Kidney (tissue), 13 donors: ENCODE measurements at regions not wholly inside any gene's neighbourhood (a gene's known extent, or its start where the extent isn't known, plus 50 kb on each side); places are given as distances from the start of the nearest gene placed in this dataset.
A peak's percentile ranks its signal among the peaks of the same experiment; 100 is the strongest.

Source experiments
- DNase-seq, 5 donors: peaks; one replicate each; pipeline ENCODE4 v3.0.0-alpha.2; 2013 to 2020
- FAIRE-seq: peaks from 2 replicates; lab custom pipeline; 2012; peaks lifted over from hg19 to GRCh38; lab: Jason Lieb, UNC
- H3K27ac ChIP-seq, 2 donors: one replicate each; pipeline ENCODE4 v1.7.0; 2013; ENCODE audit warnings: low read depth in 2 of 2, low read length in 2 of 2, inconsistent platforms in 1 of 2
- H3K27me3 ChIP-seq: one replicate; pipeline ENCODE4 v1.7.1; 2013; ENCODE audit warnings: low read length, inconsistent platforms; ENCODE audit not compliant: control insufficient read depth, insufficient read depth
- H3K36me3 ChIP-seq, 3 donors: one replicate each; pipeline versions ENCODE4 v1.7.0 to v1.7.1; 2013; ENCODE audit warnings: low read length in 3 of 3, control low read depth in 1 of 3, inconsistent platforms in 1 of 3; ENCODE audit not compliant: insufficient read depth in 3 of 3, control insufficient read depth in 2 of 3
- H3K4me1 ChIP-seq, 3 donors: one replicate each; pipeline versions ENCODE4 v1.7.0 to v1.7.1; 2013; ENCODE audit warnings: low read length in 3 of 3, inconsistent platforms in 1 of 3, low read depth in 1 of 3; ENCODE audit not compliant: control insufficient read depth in 2 of 3, insufficient read depth in 2 of 3
- H3K4me3 ChIP-seq, 3 donors: one replicate each; pipeline versions ENCODE4 v1.7.0 to v1.8.1; 2013; ENCODE audit warnings: low read length in 3 of 3, control low read depth in 1 of 3, inconsistent platforms in 1 of 3
- H3K9ac ChIP-seq, 3 donors: one replicate each; pipeline versions ENCODE4 v1.7.0 to v1.7.1; 2013; ENCODE audit warnings: low read length in 3 of 3, control low read depth in 1 of 3, inconsistent platforms in 1 of 3
- H3K9me3 ChIP-seq, 3 donors: one replicate each; pipeline versions ENCODE4 v1.7.0 to v1.7.1; 2013; ENCODE audit warnings: low read length in 3 of 3, control low read depth in 1 of 3, inconsistent platforms in 1 of 3; ENCODE audit not compliant: control insufficient read depth in 2 of 3, insufficient read depth in 1 of 3
- CTCF ChIP-seq: IDR thresholded peaks from 3 replicates; pipeline ENCODE4 v1.5.1; 2012; ENCODE audit warnings: mild to moderate bottlenecking, moderate library complexity, borderline replicate concordance; ENCODE audit not compliant: insufficient read depth; ENCODE audit errors: extremely low read depth
- intact Hi-C: fragments of 100-400 bp; cut with DNase I; formaldehyde crosslinking; loops from one replicate; pipeline ENCODE4 v1.11.1; 2022
- donor health status: control.
- donor health status: control.
- donor health status: control.
- donor health status: control.
- donor health status: control.
- donor health status: DM: yes; HTN: yes; CAD: no.
- donor health status: Normal renal cell carcinoma (clear cell type).

DNA sequence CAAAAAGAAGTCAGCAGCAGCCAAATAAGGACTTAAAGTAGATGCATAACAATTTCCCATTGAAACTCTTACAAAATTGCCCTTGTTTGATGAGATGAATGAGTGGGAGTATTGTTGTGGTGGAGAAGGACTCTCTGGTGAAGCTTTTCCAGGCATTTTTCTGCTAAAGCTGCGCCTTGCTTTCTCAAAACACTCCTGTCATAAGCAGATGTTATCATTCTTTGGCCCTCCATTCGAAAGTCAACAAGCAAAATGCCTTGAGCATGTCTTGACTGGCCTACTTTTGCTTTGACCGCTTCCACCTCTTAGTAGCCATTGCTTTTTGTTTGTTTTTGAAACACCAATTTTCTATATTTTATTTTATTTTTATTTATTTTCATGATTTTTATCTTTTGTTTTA is 340.9 kb upstream of the FGF13 start:
- TF ChIP-seq CTCF: no peak
- FAIRE-seq: no peak
- H3K36me3 ChIP-seq: no peaks in the 10 kb centered on the region
- no peak for DNase-seq
- no peaks in the 10 kb centered on the region for H3K4me1 ChIP-seq
- H3K4me3 ChIP-seq: no peak overlapping the region
- no peak overlapping the region for H3K27ac ChIP-seq
- intact Hi-C loops: no loop called here
- H3K9me3 ChIP-seq: no peaks in the 10 kb centered on the region
- H3K9ac ChIP-seq: no peak overlapping the region
- no peaks in the 10 kb centered on the region for H3K27me3 ChIP-seq

- Histone ChIP-seq H3K27me3 (no peaks in the 10 kb centered on the region), H3K4me1 (no peaks in the 10 kb centered on the region), H3K4me3 (no peak overlapping the region), H3K27ac (no peak overlapping the region), H3K36me3 (no peaks in the 10 kb centered on the region), H3K9ac (no peak overlapping the region), H3K9me3 (no peaks in the 10 kb centered on the region)
- no peak for TF ChIP-seq CTCF
- FAIRE-seq (no peak), DNase-seq (no peak)
- intact Hi-C loops: no loop called here
Measured at GRCh38 chrX:139049465-139049864, 337.9 kb upstream of the FGF13 start.

- no peak for FAIRE-seq
- Histone ChIP-seq H3K27me3 (no peaks in the 10 kb centered on the region), H3K27ac (no peak overlapping the region), H3K4me1 (no peaks in the 10 kb centered on the region), H3K36me3 (no peaks in the 10 kb centered on the region), H3K9me3 (no peaks in the 10 kb centered on the region), H3K4me3 (no peak overlapping the region), H3K9ac (no peak overlapping the region)
- DNase-seq: no peak
- intact Hi-C loops: no loop called here
- TF ChIP-seq CTCF: no peak
Measured at GRCh38 chrX:139044680-139045079, 333.2 kb upstream of the FGF13 start.

GRCh38 chrX:139039041-139039440 is 327.5 kb upstream of the FGF13 start:
- DNase-seq (peak in 2 of 5 donors; percentile 58 to 62), FAIRE-seq (peak; percentile 27)
- Histone ChIP-seq H3K27me3 (no peaks in the 10 kb centered on the region), H3K9me3 (no peaks in the 10 kb centered on the region), H3K9ac (no peak overlapping the region), H3K4me1 (no peaks in the 10 kb centered on the region), H3K27ac (no peak overlapping the region), H3K36me3 (no peaks in the 10 kb centered on the region), H3K4me3 (no peak overlapping the region)
- intact Hi-C loops: no loop called here
- TF ChIP-seq CTCF: no peak
